ENCODE measurements at regions not wholly inside any gene's neighbourhood (a gene's known extent, or its start where the extent isn't known, plus 50 kb on each side); places are given as distances from the start of the nearest gene placed in this dataset.

- TF ChIP-seq ZNF609 (CRISPR knock-in tag; IDR thresholded peaks at IDR 0.05; ENCODE audit: borderline replicate concordance) (no peak), RBM17 (IDR thresholded peaks at IDR 0.05; ENCODE audit: borderline replicate concordance, low read depth, low read length) (no peak), TBL1XR1 (IDR thresholded peaks at IDR 0.05; ENCODE audit: low read length in 2 of 2) (no peak)
These were observed 142.3 kb upstream of the KCNJ3 start for GRCh38 chr2:154556146-154556545.

Measured in K562 (cell line).